T-helper 17 cell (primary cell): ENCODE measurements at regions not wholly inside any gene's neighbourhood (a gene's known extent, or its start where the extent isn't known, plus 50 kb on each side); places are given as distances from the start of the nearest gene placed in this dataset.

Source experiments
- ATAC-seq: fragments of 150-1000 bp; cut with Tn5 transposase; 2 replicates; pipeline ENCODE4 v1.10.0; 2021; ENCODE audit warnings: mild to moderate bottlenecking, moderate library complexity
- DNase-seq, 3 donors: peaks; one replicate each; pipeline versions ENCODE4 v3.0.0 to v3.0.0-alpha.2; 2020 to 2021
- H3K9me3 ChIP-seq: one replicate; pipeline ENCODE4 v1.7.0; 2013; ENCODE audit warnings: low read length, mild to moderate bottlenecking; ENCODE audit not compliant: control insufficient read depth, poor library complexity, severe bottlenecking
- H3K27ac Mint-ChIP-seq: one replicate; pipeline ENCODE4 v1.8.0; 2022; ENCODE audit warnings: mild to moderate bottlenecking, moderate library complexity, mixed read lengths
- H3K27me3 Mint-ChIP-seq: one replicate; pipeline ENCODE4 v1.8.0; 2022; ENCODE audit warnings: mixed read lengths
- H3K36me3 Mint-ChIP-seq: one replicate; pipeline ENCODE4 v1.8.0; 2022; ENCODE audit warnings: low read depth, mixed read lengths
- H3K4me1 Mint-ChIP-seq: one replicate; pipeline ENCODE4 v1.8.0; 2022; ENCODE audit warnings: mild to moderate bottlenecking, mixed read lengths
- H3K4me3 Mint-ChIP-seq: one replicate; pipeline ENCODE4 v1.8.0; 2022; ENCODE audit warnings: mild to moderate bottlenecking, moderate library complexity, mixed read lengths

GRCh38 chr9:96021551-96022444, 146.3 kb downstream of the ERCC6L2 start:
- ATAC-seq (peak; percentile 30), DNase-seq (no peak)
- Mint-ChIP-seq H3K27me3 (peaks cover 18% of the 10 kb centered on the region), H3K27ac (peak overlapping the region; percentile 85), H3K36me3 (peaks cover 9% of the 10 kb centered on the region), H3K4me1 (peaks cover 37% of the 10 kb centered on the region), H3K4me3 (peak overlapping the region; percentile 94)
- no peaks in the 10 kb centered on the region for H3K9me3 ChIP-seq

DNA sequence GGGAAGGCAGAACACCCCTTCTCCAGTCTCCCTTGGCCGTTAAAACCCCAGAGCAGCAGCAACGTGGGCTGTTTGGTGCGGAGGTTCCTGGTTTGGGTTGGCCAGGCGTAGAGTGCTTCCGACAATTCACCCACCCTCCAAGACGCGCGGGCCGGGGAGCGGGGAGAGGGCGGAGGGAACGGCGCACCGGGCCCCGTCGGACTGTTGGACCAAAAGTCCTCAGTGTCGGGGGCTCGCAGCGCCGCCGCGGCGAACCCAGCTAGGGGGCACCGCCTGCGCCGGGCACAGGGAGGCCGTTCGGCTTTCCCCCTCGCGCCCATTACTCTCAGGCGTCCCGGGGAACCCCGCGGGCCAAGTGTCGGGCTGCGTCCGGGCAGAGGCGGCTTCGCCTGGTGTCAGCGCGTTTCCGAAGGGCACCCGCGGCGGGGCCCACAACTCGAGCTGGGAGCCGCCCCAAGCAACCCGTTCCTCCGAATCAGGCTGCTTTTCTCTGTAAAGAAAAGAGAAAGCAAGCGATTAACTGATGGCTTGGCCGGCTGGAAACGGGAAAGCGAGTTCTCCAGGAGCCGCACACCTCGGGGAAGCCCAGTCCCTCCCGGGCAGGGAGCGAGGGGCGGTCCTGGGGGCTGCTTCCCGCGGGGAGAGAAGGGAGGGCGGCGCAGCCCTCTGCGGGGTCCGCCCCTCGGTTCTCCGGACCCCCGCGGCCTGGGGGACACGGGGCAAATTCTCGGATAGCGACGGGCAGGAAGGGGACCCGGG, 145.5 kb downstream of the ERCC6L2 start:
- DNase-seq (peak in 1 of 3 donors; percentile 32), ATAC-seq (peak; percentile 64)
- peaks cover 41% of the 10 kb centered on the region for H3K4me1 Mint-ChIP-seq
- peak overlapping the region; percentile 84 for H3K27ac Mint-ChIP-seq
- H3K9me3 ChIP-seq, result no peaks in the 10 kb centered on the region
- peaks cover 18% of the 10 kb centered on the region for H3K27me3 Mint-ChIP-seq
- H3K36me3 Mint-ChIP-seq, result peaks cover 5% of the 10 kb centered on the region
- H3K4me3 Mint-ChIP-seq, result peak overlapping the region; percentile 94

DNA sequence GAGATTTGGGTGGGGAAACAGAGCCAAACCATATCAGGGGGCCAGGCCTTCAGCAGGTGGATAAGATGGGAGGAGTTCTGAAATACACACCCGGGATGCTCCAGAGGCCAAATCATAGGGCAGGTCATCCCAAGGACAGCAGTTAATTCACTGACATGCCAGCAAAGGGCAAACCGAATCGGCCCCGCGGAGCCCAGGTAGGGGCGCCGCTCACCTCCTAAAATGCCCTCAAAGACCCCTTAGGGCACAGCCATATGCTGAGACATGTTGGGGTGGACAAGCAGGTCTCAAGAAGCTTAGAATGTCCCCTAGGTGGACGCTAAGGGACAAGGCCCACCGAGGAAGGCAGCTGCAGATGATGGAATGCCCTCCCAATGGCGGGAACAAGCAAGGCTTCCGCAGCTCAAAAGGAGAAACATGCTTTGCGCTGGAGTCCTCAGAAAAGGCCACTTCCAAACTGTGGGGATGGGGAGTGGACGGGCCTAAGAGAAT, 144.9 kb downstream of the ERCC6L2 start:
- Mint-ChIP-seq H3K36me3 (peaks cover 5% of the 10 kb centered on the region), H3K4me3 (peak overlapping the region; percentile 94), H3K27ac (peak overlapping the region; percentile 84), H3K27me3 (peaks cover 18% of the 10 kb centered on the region), H3K4me1 (peaks cover 43% of the 10 kb centered on the region)
- DNase-seq, result no peak
- H3K9me3 ChIP-seq, result no peaks in the 10 kb centered on the region
- no peak for ATAC-seq
